ENCODE measurements at regions not wholly inside any gene's neighbourhood (a gene's known extent, or its start where the extent isn't known, plus 50 kb on each side); places are given as distances from the start of the nearest gene placed in this dataset.

DNA sequence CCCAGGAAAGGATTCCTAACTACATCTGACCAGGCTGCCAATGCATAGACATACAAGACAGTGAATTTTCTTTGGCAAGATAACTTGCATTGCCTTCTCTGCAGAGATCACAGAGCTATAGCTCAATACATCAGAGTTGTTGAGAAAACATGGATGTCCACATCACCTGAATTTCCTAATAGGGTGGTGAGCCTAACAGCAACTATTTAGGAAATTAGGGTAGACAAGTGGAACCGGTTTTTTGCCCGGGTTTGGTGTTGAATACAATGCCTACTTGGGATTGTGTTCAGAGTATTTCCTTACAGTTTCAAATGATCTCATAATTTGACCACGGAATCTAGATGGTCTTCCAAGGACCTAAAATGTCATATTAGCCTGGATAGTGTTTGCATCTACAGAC, 262.7 kb downstream of the KIF4B start:
- Histone ChIP-seq H3K36me3 (ENCODE audit: control insufficient read depth, insufficient read depth, low read length) (no peaks in the 10 kb centered on the region), H3K4me3 (replicated peaks; ENCODE audit: low read depth, low read length) (no peak overlapping the region), H3K27me3 (replicated peaks; ENCODE audit: control insufficient read depth, insufficient read depth, low read length) (no peaks in the 10 kb centered on the region)
- DNase-seq (ENCODE audit: extremely low read depth, insufficient read length): no peak
- TF ChIP-seq, protein P1, sequence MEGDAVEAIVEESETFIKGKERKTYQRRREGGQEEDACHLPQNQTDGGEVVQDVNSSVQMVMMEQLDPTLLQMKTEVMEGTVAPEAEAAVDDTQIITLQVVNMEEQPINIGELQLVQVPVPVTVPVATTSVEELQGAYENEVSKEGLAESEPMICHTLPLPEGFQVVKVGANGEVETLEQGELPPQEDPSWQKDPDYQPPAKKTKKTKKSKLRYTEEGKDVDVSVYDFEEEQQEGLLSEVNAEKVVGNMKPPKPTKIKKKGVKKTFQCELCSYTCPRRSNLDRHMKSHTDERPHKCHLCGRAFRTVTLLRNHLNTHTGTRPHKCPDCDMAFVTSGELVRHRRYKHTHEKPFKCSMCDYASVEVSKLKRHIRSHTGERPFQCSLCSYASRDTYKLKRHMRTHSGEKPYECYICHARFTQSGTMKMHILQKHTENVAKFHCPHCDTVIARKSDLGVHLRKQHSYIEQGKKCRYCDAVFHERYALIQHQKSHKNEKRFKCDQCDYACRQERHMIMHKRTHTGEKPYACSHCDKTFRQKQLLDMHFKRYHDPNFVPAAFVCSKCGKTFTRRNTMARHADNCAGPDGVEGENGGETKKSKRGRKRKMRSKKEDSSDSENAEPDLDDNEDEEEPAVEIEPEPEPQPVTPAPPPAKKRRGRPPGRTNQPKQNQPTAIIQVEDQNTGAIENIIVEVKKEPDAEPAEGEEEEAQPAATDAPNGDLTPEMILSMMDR (IDR thresholded peaks at IDR 0.05; ENCODE audit: insufficient read depth, low read length, poor library complexity, severe bottlenecking): no peak

DNA sequence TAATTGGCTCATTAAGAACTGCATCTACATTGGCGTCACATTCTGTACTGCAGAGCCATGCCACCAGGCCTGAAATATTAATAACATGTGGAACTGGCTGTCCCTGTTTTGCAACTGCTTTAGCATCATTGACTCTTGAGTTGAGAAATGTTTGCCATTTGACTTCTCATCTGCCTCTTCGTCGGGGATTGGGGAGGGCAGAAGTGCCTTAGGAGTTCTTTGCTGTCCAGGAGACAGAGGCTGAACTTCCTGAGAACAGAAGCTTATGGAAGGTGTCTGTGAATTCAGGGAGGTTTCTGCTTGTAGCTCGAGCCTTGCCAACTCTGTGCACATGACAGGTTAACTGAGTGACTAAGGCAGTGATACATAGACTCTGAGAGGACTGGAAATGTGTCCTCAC, 265.0 kb downstream of the KIF4B start:
- H3K27me3 ChIP-seq (replicated peaks; ENCODE audit: control insufficient read depth, insufficient read depth, low read length): no peaks in the 10 kb centered on the region
- no peak overlapping the region for H3K4me3 ChIP-seq (replicated peaks; ENCODE audit: low read depth, low read length)
- no peaks in the 10 kb centered on the region for H3K36me3 ChIP-seq (ENCODE audit: control insufficient read depth, insufficient read depth, low read length)
- no peak for DNase-seq (ENCODE audit: extremely low read depth, insufficient read length)
- TF ChIP-seq, protein P1 (IDR thresholded peaks at IDR 0.05; ENCODE audit: insufficient read depth, low read length, poor library complexity, severe bottlenecking): no peak

DNA sequence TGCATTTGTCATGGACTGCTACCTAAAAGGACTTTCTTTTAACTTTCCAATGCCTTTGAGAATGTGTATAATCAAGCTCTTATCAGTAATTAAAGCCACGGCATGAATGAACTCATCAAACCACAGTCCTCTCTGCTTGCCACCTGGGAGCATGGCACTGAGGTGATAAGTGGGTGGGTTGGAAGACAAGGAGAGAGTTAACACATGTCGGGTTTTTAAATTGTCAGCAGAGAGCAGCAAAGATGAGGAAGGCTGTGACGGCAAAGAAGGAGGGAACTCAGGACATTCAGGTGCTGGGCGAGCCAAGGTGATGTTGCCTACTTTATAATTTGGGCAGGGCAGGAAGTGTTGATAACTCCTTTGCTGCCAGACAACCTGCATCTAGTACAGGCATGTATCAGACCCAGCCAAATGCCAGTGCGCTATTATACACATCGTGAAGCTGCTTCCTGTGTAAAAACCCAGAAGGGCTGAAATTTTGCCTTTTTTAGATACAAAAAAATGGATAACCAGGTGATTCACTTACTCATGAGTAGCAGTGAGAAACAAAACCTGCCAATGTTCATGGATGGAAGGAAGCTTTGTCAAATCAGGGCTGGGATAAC, 269.1 kb downstream of the KIF4B start:
- DNase-seq (ENCODE audit: extremely low read depth, insufficient read length): no peak
- no peaks in the 10 kb centered on the region for H3K36me3 ChIP-seq (ENCODE audit: control insufficient read depth, insufficient read depth, low read length)
- no peak overlapping the region for H3K4me3 ChIP-seq (replicated peaks; ENCODE audit: low read depth, low read length)
- H3K27me3 ChIP-seq (replicated peaks; ENCODE audit: control insufficient read depth, insufficient read depth, low read length): no peaks in the 10 kb centered on the region
- TF ChIP-seq, protein P1 (IDR thresholded peaks at IDR 0.05; ENCODE audit: insufficient read depth, low read length, poor library complexity, severe bottlenecking): no peak

DNA sequence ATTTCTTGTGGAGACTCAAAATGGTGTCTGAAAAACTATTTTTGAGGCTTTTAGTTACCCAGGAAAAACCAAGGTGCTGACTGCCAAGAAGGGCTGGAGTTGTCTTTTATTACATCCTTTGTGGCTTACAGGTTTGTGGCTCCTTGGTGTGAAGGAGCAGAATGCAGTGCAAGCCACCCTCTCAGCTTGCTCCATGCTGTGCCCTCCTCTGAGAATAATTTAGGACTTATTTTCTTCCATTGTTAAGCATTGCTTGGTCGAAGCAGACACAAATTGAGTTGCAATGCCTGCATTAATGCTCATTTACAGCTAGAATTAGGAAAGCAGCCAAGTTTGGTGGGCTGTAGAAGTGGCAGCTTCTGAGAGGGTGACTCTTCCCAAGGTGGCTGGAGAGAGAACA, 272.2 kb downstream of the KIF4B start:
- H3K4me3 ChIP-seq (replicated peaks; ENCODE audit: low read depth, low read length): no peak overlapping the region
- H3K27me3 ChIP-seq (replicated peaks; ENCODE audit: control insufficient read depth, insufficient read depth, low read length): no peaks in the 10 kb centered on the region
- TF ChIP-seq, protein P1 (IDR thresholded peaks at IDR 0.05; ENCODE audit: insufficient read depth, low read length, poor library complexity, severe bottlenecking): no peak
- DNase-seq (ENCODE audit: extremely low read depth, insufficient read length): no peak
- H3K36me3 ChIP-seq (ENCODE audit: control insufficient read depth, insufficient read depth, low read length): no peaks in the 10 kb centered on the region

DNA sequence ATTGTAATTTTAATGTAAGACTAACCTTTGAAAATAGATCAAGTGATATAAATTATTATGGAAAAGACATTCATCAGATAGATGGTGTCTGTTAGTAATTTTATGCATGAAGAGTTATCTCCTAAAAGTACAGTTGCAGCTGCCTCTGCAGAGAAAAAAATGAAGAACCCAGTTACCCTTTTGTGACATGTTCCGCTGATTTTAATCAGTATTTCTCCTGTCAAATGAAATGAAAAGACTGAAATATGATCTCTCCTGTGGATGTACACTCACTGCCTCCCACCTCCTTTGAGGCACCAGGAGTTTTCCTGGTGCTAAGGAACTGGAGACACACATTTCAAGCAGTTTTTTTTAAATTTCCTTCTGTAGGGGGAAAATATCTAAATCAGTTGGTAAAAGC, 277.4 kb downstream of the KIF4B start:
- Histone ChIP-seq H3K27me3 (replicated peaks; ENCODE audit: control insufficient read depth, insufficient read depth, low read length) (no peaks in the 10 kb centered on the region), H3K4me3 (replicated peaks; ENCODE audit: low read depth, low read length) (no peak overlapping the region), H3K36me3 (ENCODE audit: control insufficient read depth, insufficient read depth, low read length) (no peaks in the 10 kb centered on the region)
- TF ChIP-seq, protein P1 (IDR thresholded peaks at IDR 0.05; ENCODE audit: insufficient read depth, low read length, poor library complexity, severe bottlenecking): no peak
- no peak for DNase-seq (ENCODE audit: extremely low read depth, insufficient read length)

Data from GM06990 (cell line).